Left lung (tissue), 4 donors: ENCODE measurements at regions not wholly inside any gene's neighbourhood (a gene's known extent, or its start where the extent isn't known, plus 50 kb on each side); places are given as distances from the start of the nearest gene placed in this dataset.

Experiments
- ATAC-seq: fragments of 200-7000 bp; cut with Tn5 transposase; one replicate; pipeline ENCODE4 v1.9.1; 2020; ENCODE audit warnings: moderate library complexity
- DNase-seq, 4 donors: peaks; one replicate each; pipeline ENCODE4 v3.0.0-alpha.2; 2013 to 2020
- H3K27ac ChIP-seq, 2 donors: fragments of 200-600 bp; sonication (generic) in 1 of 2; one replicate each; pipeline versions ENCODE4 v1.5.0 to v1.8.0; 2020 to 2021
- H3K27me3 ChIP-seq, 2 donors: fragments of 200-600 bp; sonication (generic) in 1 of 2; one replicate each; pipeline versions ENCODE4 v1.5.0 to v1.8.0; 2020 to 2021
- H3K36me3 ChIP-seq, 2 donors: fragments of 200-600 bp; sonication (generic) in 1 of 2; one replicate each; pipeline versions ENCODE4 v1.5.0 to v1.8.0; 2020 to 2021
- H3K4me1 ChIP-seq, 2 donors: fragments of 200-600 bp; one replicate each; pipeline ENCODE4 v1.8.0; 2021
- H3K4me3 ChIP-seq, 2 donors: fragments of 200-600 bp; sonication (generic) in 1 of 2; one replicate each; pipeline versions ENCODE4 v1.5.0 to v1.8.0; 2020 to 2021; ENCODE audit warnings: mild to moderate bottlenecking in 1 of 2
- H3K9me3 ChIP-seq, 2 donors: fragments of 200-600 bp; sonication (generic) in 1 of 2; one replicate each; pipeline versions ENCODE4 v1.5.0 to v1.8.0; 2020 to 2021
- intact Hi-C, 2 donors: fragments of 100-400 bp; cut with DNase I; formaldehyde crosslinking; loops; one replicate each; pipeline versions ENCODE4 v1.11.2 to v1.14.2; 2022
- TF ChIP-seq, protein P1 (sequence below), 2 donors: fragments of 200-600 bp; sonication (generic) in 1 of 2; IDR thresholded peaks; one replicate each; pipeline versions ENCODE4 v1.5.0 to v1.8.0; 2021; ENCODE audit warnings: antibody characterized with exemption in 2 of 2
- donor health status: DM: no; HTN: yes; CAD: no.
- donor health status: DM: no; HTN: no; CAD: no.

DNA sequence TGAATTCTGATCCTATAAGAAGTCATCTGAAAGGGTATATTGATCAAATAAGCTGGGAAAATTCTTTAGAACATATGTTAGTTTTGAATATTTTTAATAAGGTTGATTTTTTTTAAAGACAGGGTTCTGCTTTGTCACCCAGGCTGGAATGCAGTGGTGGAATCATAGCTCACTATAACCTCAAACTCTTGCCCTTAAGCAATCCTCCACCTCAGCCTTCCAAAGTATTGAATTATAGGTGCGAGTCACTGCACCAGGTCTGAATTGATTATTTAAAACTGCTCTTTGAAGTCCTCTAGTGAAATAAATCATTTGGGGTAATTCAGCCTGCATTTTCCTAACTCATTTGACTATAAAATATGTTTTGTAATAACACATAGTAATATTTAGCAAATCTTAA lies 812.3 kb downstream of the PDHA2 start:
- Histone ChIP-seq H3K4me1 (no peaks in the 10 kb centered on the region), H3K27ac (no peak overlapping the region), H3K4me3 (no peak overlapping the region), H3K9me3 (peaks cover 0 to 16% of the 10 kb centered on the region in 2 donors), H3K36me3 (no peaks in the 10 kb centered on the region), H3K27me3 (no peaks in the 10 kb centered on the region)
- ATAC-seq (no peak), DNase-seq (no peak)
- TF ChIP-seq, protein P1, sequence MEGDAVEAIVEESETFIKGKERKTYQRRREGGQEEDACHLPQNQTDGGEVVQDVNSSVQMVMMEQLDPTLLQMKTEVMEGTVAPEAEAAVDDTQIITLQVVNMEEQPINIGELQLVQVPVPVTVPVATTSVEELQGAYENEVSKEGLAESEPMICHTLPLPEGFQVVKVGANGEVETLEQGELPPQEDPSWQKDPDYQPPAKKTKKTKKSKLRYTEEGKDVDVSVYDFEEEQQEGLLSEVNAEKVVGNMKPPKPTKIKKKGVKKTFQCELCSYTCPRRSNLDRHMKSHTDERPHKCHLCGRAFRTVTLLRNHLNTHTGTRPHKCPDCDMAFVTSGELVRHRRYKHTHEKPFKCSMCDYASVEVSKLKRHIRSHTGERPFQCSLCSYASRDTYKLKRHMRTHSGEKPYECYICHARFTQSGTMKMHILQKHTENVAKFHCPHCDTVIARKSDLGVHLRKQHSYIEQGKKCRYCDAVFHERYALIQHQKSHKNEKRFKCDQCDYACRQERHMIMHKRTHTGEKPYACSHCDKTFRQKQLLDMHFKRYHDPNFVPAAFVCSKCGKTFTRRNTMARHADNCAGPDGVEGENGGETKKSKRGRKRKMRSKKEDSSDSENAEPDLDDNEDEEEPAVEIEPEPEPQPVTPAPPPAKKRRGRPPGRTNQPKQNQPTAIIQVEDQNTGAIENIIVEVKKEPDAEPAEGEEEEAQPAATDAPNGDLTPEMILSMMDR (IDR thresholded peaks at IDR 0.05) = no peak
- intact Hi-C loops = no loop called here

DNA sequence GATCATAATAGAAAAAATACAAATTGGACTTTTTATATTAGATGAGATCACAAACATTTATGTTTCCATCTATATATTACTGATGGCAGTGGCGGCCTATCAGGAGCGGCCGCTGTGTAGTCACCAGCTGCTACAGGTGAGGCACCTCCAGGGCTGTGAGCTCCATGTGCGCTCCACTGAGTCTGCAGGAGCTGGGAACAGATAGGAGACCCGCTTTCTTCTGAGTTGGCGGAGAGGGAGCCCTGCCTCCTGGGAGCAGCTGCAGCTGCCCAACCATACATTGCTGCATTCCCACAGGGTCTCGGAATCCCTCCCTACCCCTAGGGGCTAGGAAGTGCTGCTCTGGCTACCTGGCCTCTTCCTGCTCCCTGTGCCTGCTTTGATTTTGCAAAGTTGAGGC lies 812.9 kb downstream of the PDHA2 start:
- ATAC-seq (no peak), DNase-seq (peak in 1 of 4 donors; percentile 52)
- no peak overlapping the region for H3K4me3 ChIP-seq
- no peaks in the 10 kb centered on the region for H3K36me3 ChIP-seq
- intact Hi-C loops = no loop called here
- peaks cover 0 to 15% of the 10 kb centered on the region in 2 donors for H3K9me3 ChIP-seq
- TF ChIP-seq, protein P1 (IDR thresholded peaks at IDR 0.05) = no peak
- H3K27ac ChIP-seq = no peak overlapping the region
- no peaks in the 10 kb centered on the region for H3K27me3 ChIP-seq
- no peaks in the 10 kb centered on the region for H3K4me1 ChIP-seq

DNA sequence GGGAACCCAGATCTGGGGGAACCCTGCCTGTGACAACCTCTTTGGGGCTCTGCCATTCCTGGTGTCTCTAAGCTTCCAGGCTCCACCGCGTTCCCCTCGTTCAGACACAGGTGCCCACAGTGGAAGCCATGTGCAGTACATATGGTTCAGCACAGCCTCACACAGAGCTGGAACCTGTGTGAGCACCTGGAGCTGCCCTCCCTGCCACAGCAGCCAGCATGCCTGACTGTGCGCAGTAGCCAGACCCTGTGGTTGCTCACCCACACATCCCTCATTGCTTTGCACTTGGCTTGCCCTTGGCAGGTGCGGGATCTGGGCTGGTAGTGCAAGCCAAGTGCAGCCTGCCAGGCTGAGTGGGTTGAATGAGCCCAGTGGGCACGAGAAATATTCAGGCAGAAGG lies 814.2 kb downstream of the PDHA2 start:
- Histone ChIP-seq H3K4me1 (no peaks in the 10 kb centered on the region), H3K27me3 (no peaks in the 10 kb centered on the region), H3K4me3 (no peak overlapping the region), H3K36me3 (no peaks in the 10 kb centered on the region), H3K9me3 (peaks cover 0 to 15% of the 10 kb centered on the region in 2 donors), H3K27ac (no peak overlapping the region)
- ATAC-seq (no peak), DNase-seq (peak in 1 of 4 donors; percentile 28)
- intact Hi-C loops = no loop called here
- TF ChIP-seq, protein P1 (IDR thresholded peaks at IDR 0.05) = no peak

DNA sequence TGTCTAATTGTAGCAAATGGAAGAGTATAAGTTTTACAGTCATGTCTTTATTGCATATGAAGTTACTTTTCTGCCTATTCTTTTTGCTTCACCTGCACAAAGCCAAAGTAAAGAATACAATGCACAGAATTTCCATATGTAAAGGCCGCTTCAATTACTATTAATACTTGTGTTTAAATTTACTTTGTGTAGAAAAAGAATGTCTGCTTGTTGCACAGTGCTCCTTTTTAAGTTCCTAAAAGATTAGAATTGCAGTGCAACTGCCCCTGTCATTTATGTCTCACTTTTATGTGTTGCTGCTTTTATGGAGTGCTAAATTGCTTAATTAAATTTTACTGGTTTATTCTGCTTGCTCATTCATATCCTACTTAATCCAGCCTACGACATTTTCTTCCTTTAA lies 830.5 kb downstream of the PDHA2 start:
- DNase-seq (no peak), ATAC-seq (no peak)
- no peak overlapping the region for H3K4me3 ChIP-seq
- H3K36me3 ChIP-seq = no peaks in the 10 kb centered on the region
- no peak overlapping the region for H3K27ac ChIP-seq
- no peaks in the 10 kb centered on the region for H3K27me3 ChIP-seq
- intact Hi-C loops = no loop called here
- H3K9me3 ChIP-seq = peaks cover 0 to 2% of the 10 kb centered on the region in 2 donors
- TF ChIP-seq, protein P1 (IDR thresholded peaks at IDR 0.05) = no peak
- no peaks in the 10 kb centered on the region for H3K4me1 ChIP-seq

DNA sequence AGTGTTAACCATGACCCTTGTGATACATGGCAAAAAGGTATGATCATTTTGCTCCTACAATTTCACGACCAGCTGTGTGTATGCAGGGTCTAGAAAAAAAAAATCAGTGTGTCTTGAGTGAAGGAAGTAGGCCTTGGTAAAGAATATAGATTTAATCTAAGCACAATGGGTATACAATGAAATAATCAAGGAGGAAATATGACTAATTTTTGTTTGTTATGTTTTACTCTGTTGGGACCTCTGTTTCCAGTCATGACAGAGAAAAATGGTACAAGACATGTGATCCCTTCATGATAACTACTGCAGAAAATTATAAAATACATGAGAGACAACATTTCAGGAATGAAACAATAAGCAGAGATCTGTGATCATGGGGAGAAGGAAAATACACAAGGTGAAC lies 835.5 kb downstream of the PDHA2 start:
- intact Hi-C loops = no loop called here
- Histone ChIP-seq H3K27ac (no peak overlapping the region), H3K4me1 (no peaks in the 10 kb centered on the region), H3K36me3 (no peaks in the 10 kb centered on the region), H3K9me3 (no peaks in the 10 kb centered on the region), H3K27me3 (no peaks in the 10 kb centered on the region), H3K4me3 (no peak overlapping the region)
- DNase-seq (no peak), ATAC-seq (no peak)
- TF ChIP-seq, protein P1 (IDR thresholded peaks at IDR 0.05) = no peak
